Left ventricle myocardium inferior (tissue), 1 donor: ENCODE measurements at regions not wholly inside any gene's neighbourhood (a gene's known extent, or its start where the extent isn't known, plus 50 kb on each side); places are given as distances from the start of the nearest gene placed in this dataset.

Experiments
- DNase-seq: peaks from one replicate; pipeline ENCODE4 v3.0.0-alpha.2; 2020
- H3K27ac ChIP-seq: fragments of 200-600 bp; replicated peaks from 2 replicates; pipeline ENCODE4 v1.8.0; 2021
- H3K27me3 ChIP-seq: fragments of 200-600 bp; 2 replicates; pipeline ENCODE4 v1.8.0; 2021; ENCODE audit warnings: low read depth
- H3K36me3 ChIP-seq: fragments of 200-600 bp; 2 replicates; pipeline ENCODE4 v1.8.0; 2021
- H3K4me1 ChIP-seq: fragments of 200-600 bp; 2 replicates; pipeline ENCODE4 v1.8.0; 2021
- H3K4me3 ChIP-seq: fragments of 200-600 bp; 2 replicates; pipeline ENCODE4 v1.8.0; 2021; ENCODE audit warnings: mild to moderate bottlenecking, moderate library complexity
- H3K9me3 ChIP-seq: fragments of 200-600 bp; replicated peaks from 2 replicates; pipeline ENCODE4 v1.8.0; 2021
- intact Hi-C: fragments of 100-400 bp; cut with micrococcal nuclease; formaldehyde crosslinking; loops from one replicate; pipeline ENCODE4 v1.11.0; 2022
- TF ChIP-seq, protein P1 (sequence below): fragments of 200-600 bp; IDR thresholded peaks from 2 replicates; pipeline ENCODE4 v1.8.0; 2021; ENCODE audit warnings: antibody characterized with exemption, mild to moderate bottlenecking, borderline replicate concordance
- donor health status: DM: no; HTN: yes; CAD: no; lungs with severe emphysema.

DNA sequence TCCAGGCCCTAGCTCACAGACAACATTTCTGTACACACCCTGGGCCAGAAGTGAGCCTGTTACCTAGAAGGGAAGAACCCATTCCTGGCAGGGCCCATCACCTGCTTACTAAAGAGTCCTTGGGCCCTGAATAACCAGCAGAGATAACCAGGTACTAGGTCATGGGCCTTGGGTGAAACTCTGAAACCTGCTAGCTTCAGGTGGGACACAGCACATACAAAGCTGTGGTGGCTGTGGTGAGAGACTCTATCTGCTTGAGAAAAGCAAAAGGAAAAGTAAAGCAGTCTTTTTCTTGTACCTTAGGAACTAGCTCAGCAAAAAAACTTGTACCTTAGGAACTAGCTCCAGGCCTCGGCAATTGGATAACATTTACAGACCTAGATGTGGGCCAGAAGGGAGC, 1895.9 kb upstream of the PCDH20 start:
- Histone ChIP-seq H3K4me3 (no peak overlapping the region), H3K27me3 (no peaks in the 10 kb centered on the region), H3K27ac (no peak overlapping the region), H3K9me3 (no peaks in the 10 kb centered on the region), H3K36me3 (no peaks in the 10 kb centered on the region), H3K4me1 (no peaks in the 10 kb centered on the region)
- TF ChIP-seq, protein P1, sequence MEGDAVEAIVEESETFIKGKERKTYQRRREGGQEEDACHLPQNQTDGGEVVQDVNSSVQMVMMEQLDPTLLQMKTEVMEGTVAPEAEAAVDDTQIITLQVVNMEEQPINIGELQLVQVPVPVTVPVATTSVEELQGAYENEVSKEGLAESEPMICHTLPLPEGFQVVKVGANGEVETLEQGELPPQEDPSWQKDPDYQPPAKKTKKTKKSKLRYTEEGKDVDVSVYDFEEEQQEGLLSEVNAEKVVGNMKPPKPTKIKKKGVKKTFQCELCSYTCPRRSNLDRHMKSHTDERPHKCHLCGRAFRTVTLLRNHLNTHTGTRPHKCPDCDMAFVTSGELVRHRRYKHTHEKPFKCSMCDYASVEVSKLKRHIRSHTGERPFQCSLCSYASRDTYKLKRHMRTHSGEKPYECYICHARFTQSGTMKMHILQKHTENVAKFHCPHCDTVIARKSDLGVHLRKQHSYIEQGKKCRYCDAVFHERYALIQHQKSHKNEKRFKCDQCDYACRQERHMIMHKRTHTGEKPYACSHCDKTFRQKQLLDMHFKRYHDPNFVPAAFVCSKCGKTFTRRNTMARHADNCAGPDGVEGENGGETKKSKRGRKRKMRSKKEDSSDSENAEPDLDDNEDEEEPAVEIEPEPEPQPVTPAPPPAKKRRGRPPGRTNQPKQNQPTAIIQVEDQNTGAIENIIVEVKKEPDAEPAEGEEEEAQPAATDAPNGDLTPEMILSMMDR, result no peak
- intact Hi-C loops, result no loop called here
- DNase-seq, result no peak

DNA sequence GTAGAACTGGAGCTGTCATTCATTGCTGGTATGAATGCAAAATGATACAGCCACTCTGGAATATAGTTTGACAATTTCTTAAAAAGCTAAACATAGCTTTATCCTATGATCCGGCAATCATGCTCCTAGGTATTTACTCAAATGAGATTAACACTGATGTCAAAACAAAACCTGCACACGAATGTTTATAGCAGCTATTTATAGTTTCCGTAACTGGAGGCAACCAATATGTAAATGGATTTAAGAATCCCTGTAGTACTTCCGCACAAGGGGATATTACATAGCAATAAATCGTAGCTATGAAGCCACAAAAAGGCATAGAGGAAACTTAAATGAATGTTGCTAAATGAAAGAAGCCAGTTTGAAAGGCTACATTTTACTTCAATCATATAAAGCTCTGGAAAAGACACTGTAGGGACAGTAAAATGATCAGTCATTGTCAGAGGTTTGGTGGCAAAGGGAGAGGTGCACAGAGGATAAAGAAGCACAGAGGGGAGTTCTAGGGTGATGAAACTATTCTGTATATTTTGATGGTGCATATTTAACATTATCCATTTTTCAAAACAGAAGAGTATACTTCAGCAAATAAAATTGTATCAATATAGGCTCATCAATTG, 1893.0 kb upstream of the PCDH20 start:
- H3K4me1 ChIP-seq, result no peaks in the 10 kb centered on the region
- no peak for DNase-seq
- H3K27me3 ChIP-seq, result no peaks in the 10 kb centered on the region
- no peaks in the 10 kb centered on the region for H3K36me3 ChIP-seq
- H3K4me3 ChIP-seq, result no peak overlapping the region
- no peak overlapping the region for H3K27ac ChIP-seq
- intact Hi-C loops, result no loop called here
- TF ChIP-seq, protein P1, result no peak
- H3K9me3 ChIP-seq, result peaks cover 12% of the 10 kb centered on the region

DNA sequence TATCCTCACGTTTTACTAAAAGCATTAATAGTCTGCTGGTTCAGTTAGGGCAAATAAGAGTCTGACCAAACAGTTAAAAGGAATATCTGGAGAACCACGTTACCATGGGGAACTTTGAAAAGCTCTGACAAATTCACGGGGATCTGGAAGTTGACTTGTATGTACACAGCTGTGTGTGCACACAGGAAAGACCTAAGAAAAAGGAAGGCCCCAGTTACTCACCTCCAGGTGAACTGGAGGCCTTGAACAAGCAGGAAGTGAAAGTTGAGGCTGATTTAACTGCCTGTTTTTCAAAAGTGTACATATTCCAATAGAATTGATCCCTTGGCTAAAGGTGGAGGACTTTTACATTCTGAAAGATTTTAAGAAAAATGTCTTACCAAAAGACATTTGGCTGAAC, 1891.6 kb upstream of the PCDH20 start:
- intact Hi-C loops, result no loop called here
- no peaks in the 10 kb centered on the region for H3K4me1 ChIP-seq
- H3K27ac ChIP-seq, result no peak overlapping the region
- no peaks in the 10 kb centered on the region for H3K27me3 ChIP-seq
- H3K36me3 ChIP-seq, result no peaks in the 10 kb centered on the region
- no peak for DNase-seq
- TF ChIP-seq, protein P1, result no peak
- H3K9me3 ChIP-seq, result peaks cover 12% of the 10 kb centered on the region
- H3K4me3 ChIP-seq, result no peak overlapping the region

DNA sequence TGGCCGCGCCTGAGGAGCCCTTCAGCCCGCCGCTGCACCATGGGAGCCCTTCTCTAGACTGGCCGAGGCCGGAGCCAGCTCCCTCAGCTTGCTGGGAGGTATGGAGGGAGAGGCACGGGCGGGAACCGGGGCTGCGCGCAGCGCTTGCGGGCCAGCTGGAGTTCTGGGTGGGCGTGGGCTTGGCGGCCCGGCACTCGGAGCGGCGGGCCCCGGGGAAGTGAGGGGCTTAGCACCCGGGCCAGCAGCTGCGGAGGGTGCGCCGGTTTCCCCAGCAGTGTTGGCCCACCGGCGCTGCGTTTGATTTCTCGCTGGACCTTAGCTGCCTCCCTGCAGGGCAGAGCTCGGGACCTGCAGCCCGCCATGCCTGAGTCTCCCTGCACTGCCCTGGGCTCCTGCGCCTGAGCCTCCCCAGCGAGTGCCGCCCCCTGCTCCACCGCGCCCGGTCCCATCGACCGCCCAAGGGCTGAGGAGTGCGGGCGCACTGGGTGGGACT, 1890.0 kb upstream of the PCDH20 start:
- intact Hi-C loops, result no loop called here
- no peak overlapping the region for H3K4me3 ChIP-seq
- peaks cover 12% of the 10 kb centered on the region for H3K9me3 ChIP-seq
- DNase-seq, result no peak
- no peaks in the 10 kb centered on the region for H3K27me3 ChIP-seq
- H3K4me1 ChIP-seq, result no peaks in the 10 kb centered on the region
- no peak overlapping the region for H3K27ac ChIP-seq
- TF ChIP-seq, protein P1, result no peak
- H3K36me3 ChIP-seq, result no peaks in the 10 kb centered on the region

DNA sequence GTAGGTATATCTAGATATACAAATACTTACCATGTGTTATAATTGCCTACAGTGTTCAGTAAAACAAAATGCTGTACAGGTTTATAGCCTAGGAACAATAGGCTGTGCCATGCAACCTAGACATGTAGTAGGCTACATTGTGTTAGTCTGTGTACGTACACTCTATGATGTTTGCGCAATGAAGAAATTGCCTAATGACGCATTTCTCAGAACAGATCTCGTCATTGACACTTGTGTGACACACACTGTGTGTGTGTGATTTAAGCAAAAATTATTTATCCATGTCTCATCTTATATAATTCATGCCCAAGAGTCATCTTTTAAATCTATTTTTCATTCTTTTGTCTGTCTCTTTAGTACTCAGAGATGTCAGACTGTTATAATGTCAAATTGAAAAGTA, 1888.8 kb upstream of the PCDH20 start:
- intact Hi-C loops, result no loop called here
- H3K27me3 ChIP-seq, result no peaks in the 10 kb centered on the region
- no peaks in the 10 kb centered on the region for H3K4me1 ChIP-seq
- TF ChIP-seq, protein P1, result no peak
- no peak for DNase-seq
- no peaks in the 10 kb centered on the region for H3K36me3 ChIP-seq
- no peak overlapping the region for H3K27ac ChIP-seq
- no peak overlapping the region for H3K4me3 ChIP-seq
- H3K9me3 ChIP-seq, result peaks cover 12% of the 10 kb centered on the region
